ENCODE measurements at regions not wholly inside any gene's neighbourhood (a gene's known extent, or its start where the extent isn't known, plus 50 kb on each side); places are given as distances from the start of the nearest gene placed in this dataset.

GRCh38 chr6:28751963-28752350 lies 171.8 kb downstream of the TRIM27 start:
- no peak for ATAC-seq
- ChIA-PET CTCF (no interaction called here), POLR2A (no interaction called here)
- Mint-ChIP-seq H3K4me3 (peak overlapping the region; percentile 17), H3K9me3 (peaks cover 14% of the 10 kb centered on the region), H3K27ac (no peak overlapping the region), H3K36me3 (peaks cover 10% of the 10 kb centered on the region), H3K4me1 (peaks cover 22% of the 10 kb centered on the region), H3K27me3 (ENCODE audit: low read depth) (peaks cover 6% of the 10 kb centered on the region)
- DNase-seq (ENCODE audit: low spot score) = no peak
- no peak for TF ChIP-seq PRDM15 (CRISPR knock-in tag; IDR thresholded peaks at IDR 0.05)
- TF ChIP-seq HMGA2 (CRISPR knock-in tag; IDR thresholded peaks at IDR 0.05) = peak; percentile 95; the same call in 1 of the 2 replicates

GRCh38 chr6:28757429-28758045 lies 166.2 kb downstream of the TRIM27 start:
- no peaks in the 10 kb centered on the region for H3K36me3 Mint-ChIP-seq
- POLR2A ChIA-PET = interaction anchor here (1.6 kb wide), 1 partner anchor 10 kb away, joined by 5 read pairs; no protein-coding TSS in a partner anchor
- DNase-seq (ENCODE audit: low spot score) = peak; percentile 73
- H3K4me1 Mint-ChIP-seq = peaks cover 13% of the 10 kb centered on the region; the same call in 1 of the 2 replicates
- H3K9me3 Mint-ChIP-seq = no peaks in the 10 kb centered on the region
- H3K27ac Mint-ChIP-seq = peak overlapping the region; percentile 91
- H3K4me3 Mint-ChIP-seq = peak overlapping the region; percentile 83
- CTCF ChIA-PET = interaction anchor here (0.6 to 1.1 kb wide), 2 partner anchors 12 to 248 kb away, joined by 3 to 4 read pairs; no protein-coding TSS in a partner anchor
- peaks cover 36% of the 10 kb centered on the region for H3K27me3 Mint-ChIP-seq (ENCODE audit: low read depth)
- ATAC-seq = peak; percentile 65
- TF ChIP-seq IRF1 (CRISPR knock-in tag; IDR thresholded peaks at IDR 0.05) (no peak), GTF2I (CRISPR knock-in tag; conservative IDR thresholded peaks at IDR 0.05) (no peak), E2F4 (CRISPR knock-in tag; IDR thresholded peaks at IDR 0.05; ENCODE audit: borderline replicate concordance, low read depth) (no peak), MAX (CRISPR knock-in tag; IDR thresholded peaks at IDR 0.05) (peak; percentile 32; the same call in 1 of the 2 replicates), IRF2 (CRISPR knock-in tag; IDR thresholded peaks at IDR 0.05; ENCODE audit: borderline replicate concordance, low read depth) (no peak), JUN (CRISPR knock-in tag; IDR thresholded peaks at IDR 0.05) (no peak), FOXJ3 (CRISPR knock-in tag; IDR thresholded peaks at IDR 0.05; ENCODE audit: borderline replicate concordance) (no peak), ZNF425 (CRISPR knock-in tag; conservative IDR thresholded peaks at IDR 0.05) (no peak), E2F1 (CRISPR knock-in tag; IDR thresholded peaks at IDR 0.05) (no peak), ARID4B (CRISPR knock-in tag; IDR thresholded peaks at IDR 0.05; ENCODE audit: borderline replicate concordance) (no peak), ZNF263 (CRISPR knock-in tag; IDR thresholded peaks at IDR 0.05; ENCODE audit: low read depth) (no peak), ZNF512 (CRISPR knock-in tag; IDR thresholded peaks at IDR 0.05; ENCODE audit: borderline replicate concordance) (no peak), E2F5 (CRISPR knock-in tag; IDR thresholded peaks at IDR 0.05) (no peak), ZMAT4 (CRISPR knock-in tag; IDR thresholded peaks at IDR 0.05) (no peak)

Measured in WTC11 (cell line).